Esophagus squamous epithelium (tissue), 4 donors: ENCODE measurements at regions not wholly inside any gene's neighbourhood (a gene's known extent, or its start where the extent isn't known, plus 50 kb on each side); places are given as distances from the start of the nearest gene placed in this dataset.

Experiments used
- POLR2A ChIP-seq, 4 donors: fragments of 450-650 bp; IDR thresholded peaks; one replicate each; pipeline ENCODE4 v1.6.1; 2017; ENCODE audit warnings: antibody characterized with exemption in 4 of 4, mild to moderate bottlenecking in 4 of 4, moderate library complexity in 3 of 4
- TF ChIP-seq, protein P1 (sequence below), 6 experiments: fragments of 450-650 bp in 4 of 6; fragments of 200-600 bp in 2 of 6; sonication (generic) in 2 of 6; IDR thresholded peaks; one replicate each; pipeline ENCODE4 v1.5.1; 2016 to 2019; ENCODE audit warnings: antibody characterized with exemption in 6 of 6, mild to moderate bottlenecking in 4 of 6, moderate library complexity in 4 of 6

GRCh38 chr7:37552030-37552429, 103.4 kb upstream of the ELMO1 start:
- TF ChIP-seq POLR2A (IDR thresholded peaks at IDR 0.05) = no peak
- TF ChIP-seq, protein P1, sequence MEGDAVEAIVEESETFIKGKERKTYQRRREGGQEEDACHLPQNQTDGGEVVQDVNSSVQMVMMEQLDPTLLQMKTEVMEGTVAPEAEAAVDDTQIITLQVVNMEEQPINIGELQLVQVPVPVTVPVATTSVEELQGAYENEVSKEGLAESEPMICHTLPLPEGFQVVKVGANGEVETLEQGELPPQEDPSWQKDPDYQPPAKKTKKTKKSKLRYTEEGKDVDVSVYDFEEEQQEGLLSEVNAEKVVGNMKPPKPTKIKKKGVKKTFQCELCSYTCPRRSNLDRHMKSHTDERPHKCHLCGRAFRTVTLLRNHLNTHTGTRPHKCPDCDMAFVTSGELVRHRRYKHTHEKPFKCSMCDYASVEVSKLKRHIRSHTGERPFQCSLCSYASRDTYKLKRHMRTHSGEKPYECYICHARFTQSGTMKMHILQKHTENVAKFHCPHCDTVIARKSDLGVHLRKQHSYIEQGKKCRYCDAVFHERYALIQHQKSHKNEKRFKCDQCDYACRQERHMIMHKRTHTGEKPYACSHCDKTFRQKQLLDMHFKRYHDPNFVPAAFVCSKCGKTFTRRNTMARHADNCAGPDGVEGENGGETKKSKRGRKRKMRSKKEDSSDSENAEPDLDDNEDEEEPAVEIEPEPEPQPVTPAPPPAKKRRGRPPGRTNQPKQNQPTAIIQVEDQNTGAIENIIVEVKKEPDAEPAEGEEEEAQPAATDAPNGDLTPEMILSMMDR (IDR thresholded peaks at IDR 0.05) = no peak
